ENCODE measurements at regions not wholly inside any gene's neighbourhood (a gene's known extent, or its start where the extent isn't known, plus 50 kb on each side); places are given as distances from the start of the nearest gene placed in this dataset.

DNA sequence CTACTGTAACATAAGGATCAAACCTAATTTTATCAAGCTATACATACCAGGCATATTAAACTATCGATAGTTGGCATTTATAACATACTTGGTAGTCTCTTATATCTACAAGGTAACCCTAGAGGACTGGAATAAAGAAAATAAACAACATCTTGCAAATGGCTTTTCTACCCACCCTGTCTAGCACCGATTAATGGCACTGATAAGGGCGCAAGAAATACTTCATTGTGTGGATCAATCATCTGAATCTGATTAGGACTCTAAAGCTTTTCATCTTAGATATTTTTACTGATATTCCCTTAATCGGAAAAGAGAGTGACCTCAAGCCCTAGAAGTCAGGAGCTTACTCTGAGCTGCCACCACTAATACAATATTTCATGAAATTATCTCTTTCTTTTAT lies 1461.7 kb upstream of the PIK3C3 start:
- TF ChIP-seq, protein P1, sequence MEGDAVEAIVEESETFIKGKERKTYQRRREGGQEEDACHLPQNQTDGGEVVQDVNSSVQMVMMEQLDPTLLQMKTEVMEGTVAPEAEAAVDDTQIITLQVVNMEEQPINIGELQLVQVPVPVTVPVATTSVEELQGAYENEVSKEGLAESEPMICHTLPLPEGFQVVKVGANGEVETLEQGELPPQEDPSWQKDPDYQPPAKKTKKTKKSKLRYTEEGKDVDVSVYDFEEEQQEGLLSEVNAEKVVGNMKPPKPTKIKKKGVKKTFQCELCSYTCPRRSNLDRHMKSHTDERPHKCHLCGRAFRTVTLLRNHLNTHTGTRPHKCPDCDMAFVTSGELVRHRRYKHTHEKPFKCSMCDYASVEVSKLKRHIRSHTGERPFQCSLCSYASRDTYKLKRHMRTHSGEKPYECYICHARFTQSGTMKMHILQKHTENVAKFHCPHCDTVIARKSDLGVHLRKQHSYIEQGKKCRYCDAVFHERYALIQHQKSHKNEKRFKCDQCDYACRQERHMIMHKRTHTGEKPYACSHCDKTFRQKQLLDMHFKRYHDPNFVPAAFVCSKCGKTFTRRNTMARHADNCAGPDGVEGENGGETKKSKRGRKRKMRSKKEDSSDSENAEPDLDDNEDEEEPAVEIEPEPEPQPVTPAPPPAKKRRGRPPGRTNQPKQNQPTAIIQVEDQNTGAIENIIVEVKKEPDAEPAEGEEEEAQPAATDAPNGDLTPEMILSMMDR (IDR thresholded peaks at IDR 0.05; ENCODE audit: insufficient read depth, low read depth, low read length) = no peak
- no peak for TF ChIP-seq EZH2 (IDR thresholded peaks at IDR 0.05; ENCODE audit: insufficient read depth, low read length)
